CD14-positive monocyte (primary cell): ENCODE measurements at regions not wholly inside any gene's neighbourhood (a gene's known extent, or its start where the extent isn't known, plus 50 kb on each side); places are given as distances from the start of the nearest gene placed in this dataset.
A peak's percentile ranks its signal among the peaks of the same experiment; 100 is the strongest.

Experiments used
- DNase-seq, 3 donors: peaks; one replicate each; pipeline ENCODE4 v3.0.0-alpha.2; 2011 to 2022
- H2AFZ ChIP-seq: 2 replicates; pipeline ENCODE4 v1.6.0; 2012; ENCODE audit warnings: mild to moderate bottlenecking, low read depth, low read length, inconsistent platforms; ENCODE audit not compliant: insufficient read depth, poor library complexity, severe bottlenecking
- H3K27ac ChIP-seq, 2 donors: 1 replicate in 1 of 2; 2 replicates in 1 of 2; pipeline ENCODE4 v1.5.1; 2012 to 2013; ENCODE audit warnings: low read length in 2 of 2, control low read depth in 1 of 2, inconsistent platforms in 1 of 2, low read depth in 1 of 2, mild to moderate bottlenecking in 1 of 2
- H3K27me3 ChIP-seq, 2 donors: one replicate each; pipeline versions ENCODE4 v1.6.0 to v1.6.1; 2011 to 2013; ENCODE audit warnings: low read length in 2 of 2; ENCODE audit not compliant: control insufficient read depth in 2 of 2, insufficient read depth in 2 of 2
- H3K36me3 ChIP-seq, 2 donors: replicated peaks in 1 of 2; 1 replicate in 1 of 2; 2 replicates in 1 of 2; pipeline versions ENCODE4 v1.5.1 to v1.6.1; 2012 to 2013; ENCODE audit warnings: low read length in 2 of 2, control low read depth in 1 of 2, inconsistent platforms in 1 of 2, mild to moderate bottlenecking in 1 of 2; ENCODE audit not compliant: insufficient read depth in 2 of 2, control insufficient read depth in 1 of 2
- H3K4me1 ChIP-seq, 2 donors: 1 replicate in 1 of 2; 2 replicates in 1 of 2; pipeline versions ENCODE4 v1.5.1 to v1.6.1; 2012 to 2013; ENCODE audit warnings: low read length in 2 of 2, control low read depth in 1 of 2, inconsistent platforms in 1 of 2, mild to moderate bottlenecking in 1 of 2, moderate library complexity in 1 of 2; ENCODE audit not compliant: insufficient read depth in 2 of 2, control insufficient read depth in 1 of 2
- H3K4me2 ChIP-seq: replicated peaks from 2 replicates; pipeline ENCODE3; 2012; ENCODE audit warnings: low read length, moderate library complexity, mild to moderate bottlenecking; ENCODE audit not compliant: poor library complexity, severe bottlenecking; ENCODE audit errors: extremely low read depth
- H3K4me3 ChIP-seq, 3 experiments: fragments of 200-600 bp in 1 of 3; sonication (generic) in 1 of 3; replicated peaks in 1 of 3; 1 replicate in 2 of 3; 2 replicates in 1 of 3; pipeline ENCODE4 v1.5.1; 2011 to 2013; ENCODE audit warnings: low read length in 3 of 3, mild to moderate bottlenecking in 3 of 3, control low read depth in 2 of 3, low read depth in 2 of 3, inconsistent platforms in 1 of 3, moderate library complexity in 1 of 3
- H3K79me2 ChIP-seq: 2 replicates; pipeline ENCODE4 v1.6.0; 2012; ENCODE audit warnings: mild to moderate bottlenecking, control low read depth, inconsistent platforms, low read length, moderate library complexity; ENCODE audit not compliant: insufficient read depth
- H3K9ac ChIP-seq: 2 replicates; pipeline ENCODE4 v1.6.0; 2017; ENCODE audit warnings: low read length, mild to moderate bottlenecking; ENCODE audit not compliant: insufficient read depth, poor library complexity, severe bottlenecking
- H3K9me3 ChIP-seq, 2 donors: replicated peaks in 1 of 2; 1 replicate in 1 of 2; 2 replicates in 1 of 2; pipeline versions ENCODE4 v1.5.1 to v1.6.1; 2012 to 2013; ENCODE audit warnings: low read length in 2 of 2, control low read depth in 1 of 2; ENCODE audit not compliant: control insufficient read depth in 1 of 2, insufficient read depth in 1 of 2
- H4K20me1 ChIP-seq: 2 replicates; pipeline ENCODE4 v1.6.0; 2012; ENCODE audit warnings: mild to moderate bottlenecking, low read length, control low read depth, moderate library complexity; ENCODE audit not compliant: insufficient read depth
- H3K27ac Mint-ChIP-seq, 7 donors: one replicate each; pipeline ENCODE4 v1.8.0; 2020; ENCODE audit warnings: mild to moderate bottlenecking in 7 of 7, mixed read lengths in 7 of 7, moderate library complexity in 6 of 7, inconsistent platforms in 2 of 7
- H3K27me3 Mint-ChIP-seq, 3 donors: one replicate each; pipeline ENCODE4 v1.8.0; 2021 to 2022; ENCODE audit warnings: low read depth in 3 of 3, mild to moderate bottlenecking in 3 of 3, mixed read lengths in 3 of 3, moderate library complexity in 3 of 3, inconsistent platforms in 1 of 3
- H3K36me3 Mint-ChIP-seq, 2 donors: one replicate each; pipeline ENCODE4 v1.8.0; 2020; ENCODE audit warnings: mixed read lengths in 2 of 2, inconsistent platforms in 1 of 2, mild to moderate bottlenecking in 1 of 2
- H3K4me1 Mint-ChIP-seq: one replicate; pipeline ENCODE4 v1.8.0; 2020; ENCODE audit warnings: mild to moderate bottlenecking, mixed read lengths
- H3K4me3 Mint-ChIP-seq, 2 donors: one replicate each; pipeline ENCODE4 v1.8.0; 2020; ENCODE audit warnings: mild to moderate bottlenecking in 2 of 2, mixed read lengths in 2 of 2, moderate library complexity in 1 of 2
- H3K9me3 Mint-ChIP-seq, 7 donors: one replicate each; pipeline ENCODE4 v1.8.0; 2020 to 2022; ENCODE audit warnings: mixed read lengths in 7 of 7, mild to moderate bottlenecking in 6 of 7, moderate library complexity in 6 of 7, inconsistent platforms in 2 of 7
- WGBS: methylation state at CpG from one replicate; pipeline ENCODE4 v1.1.5; 2013; ENCODE audit warnings: missing lambda C conversion rate; ENCODE audit not compliant: insufficient coverage; 5-methylcytosine and 5-hydroxymethylcytosine counted together
- intact Hi-C, 2 donors: fragments of 100-400 bp; cut with micrococcal nuclease; formaldehyde crosslinking; loops; one replicate each; pipeline versions ENCODE4 v1.15.0 to v1.15.1; 2023
- TF ChIP-seq, protein P1 (sequence below): fragments of 200-600 bp; IDR thresholded peaks from one replicate; pipeline ENCODE4 v1.8.0; 2022; ENCODE audit warnings: antibody characterized with exemption, mild to moderate bottlenecking

DNA sequence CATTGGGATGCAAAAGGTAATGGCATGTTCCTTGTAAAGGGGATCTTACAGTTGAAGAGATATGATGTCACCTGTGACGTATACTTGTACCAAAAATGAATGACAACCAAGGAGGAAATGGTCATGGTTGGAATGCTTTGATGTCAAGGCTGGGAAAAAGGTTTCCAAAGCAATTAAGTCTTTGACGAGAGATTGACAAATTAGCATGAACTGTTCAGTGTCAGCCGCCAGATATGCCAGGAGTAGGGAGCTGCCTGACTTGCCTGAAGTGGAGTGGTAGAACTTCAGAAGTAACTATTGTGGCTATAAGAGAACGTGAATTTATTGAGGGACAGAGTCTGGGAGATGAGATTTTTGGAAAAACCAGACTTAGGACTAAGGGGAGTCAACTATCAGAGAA is 88.1 kb downstream of the SEPTIN7 start:
- Histone ChIP-seq H3K27me3 (no peaks in the 10 kb centered on the region), H2AFZ (no peak overlapping the region), H3K27ac (no peak overlapping the region), H3K4me1 (no peaks in the 10 kb centered on the region), H3K4me3 (no peak overlapping the region), H3K79me2 (no peaks in the 10 kb centered on the region), H3K9ac (no peak overlapping the region), H3K4me2 (no peak overlapping the region), H3K9me3 (no peaks in the 10 kb centered on the region), H4K20me1 (no peaks in the 10 kb centered on the region), H3K36me3 (peaks cover 32 to 79% of the 10 kb centered on the region in 2 donors)
- Mint-ChIP-seq H3K4me3 (no peak overlapping the region), H3K27me3 (no peaks in the 10 kb centered on the region), H3K36me3 (peaks cover 52 to 57% of the 10 kb centered on the region in 2 donors), H3K27ac (no peak overlapping the region), H3K9me3 (no peaks in the 10 kb centered on the region), H3K4me1 (peaks cover 3% of the 10 kb centered on the region)
- DNase-seq: no peak
- TF ChIP-seq, protein P1, sequence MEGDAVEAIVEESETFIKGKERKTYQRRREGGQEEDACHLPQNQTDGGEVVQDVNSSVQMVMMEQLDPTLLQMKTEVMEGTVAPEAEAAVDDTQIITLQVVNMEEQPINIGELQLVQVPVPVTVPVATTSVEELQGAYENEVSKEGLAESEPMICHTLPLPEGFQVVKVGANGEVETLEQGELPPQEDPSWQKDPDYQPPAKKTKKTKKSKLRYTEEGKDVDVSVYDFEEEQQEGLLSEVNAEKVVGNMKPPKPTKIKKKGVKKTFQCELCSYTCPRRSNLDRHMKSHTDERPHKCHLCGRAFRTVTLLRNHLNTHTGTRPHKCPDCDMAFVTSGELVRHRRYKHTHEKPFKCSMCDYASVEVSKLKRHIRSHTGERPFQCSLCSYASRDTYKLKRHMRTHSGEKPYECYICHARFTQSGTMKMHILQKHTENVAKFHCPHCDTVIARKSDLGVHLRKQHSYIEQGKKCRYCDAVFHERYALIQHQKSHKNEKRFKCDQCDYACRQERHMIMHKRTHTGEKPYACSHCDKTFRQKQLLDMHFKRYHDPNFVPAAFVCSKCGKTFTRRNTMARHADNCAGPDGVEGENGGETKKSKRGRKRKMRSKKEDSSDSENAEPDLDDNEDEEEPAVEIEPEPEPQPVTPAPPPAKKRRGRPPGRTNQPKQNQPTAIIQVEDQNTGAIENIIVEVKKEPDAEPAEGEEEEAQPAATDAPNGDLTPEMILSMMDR: no peak
- intact Hi-C loops: no loop called here
- WGBS: 95% methylated on average over 4 of the region's 4 CpGs

DNA sequence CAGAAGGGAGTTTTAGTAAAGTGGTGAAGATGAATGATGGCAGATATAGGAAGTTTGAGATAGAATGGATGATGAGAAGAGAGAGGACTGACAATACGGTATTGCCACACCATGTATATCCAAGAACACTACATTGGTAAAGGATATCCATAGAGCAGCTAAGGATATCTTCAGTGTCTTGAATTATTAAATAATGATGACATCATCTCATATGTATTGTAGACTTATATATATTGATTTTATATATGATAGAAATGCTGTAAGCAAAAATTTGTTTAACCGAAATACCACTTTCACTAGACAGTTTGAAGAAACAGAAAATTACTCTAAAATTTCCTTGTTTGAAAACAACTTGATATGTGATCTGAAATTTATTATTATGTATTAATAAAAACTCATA is 89.0 kb downstream of the SEPTIN7 start:
- H2AFZ ChIP-seq: no peak overlapping the region
- TF ChIP-seq, protein P1: no peak
- H3K4me3 ChIP-seq: no peak overlapping the region
- H3K27ac Mint-ChIP-seq: peak overlapping the region in 1 of 7 donors; percentile 83
- intact Hi-C loops: loop anchor here in 1 of 2 donors (10.0 kb wide), 1 partner anchor 85 kb away; the partner anchor contains the start of gene SEPTIN7
- H4K20me1 ChIP-seq: no peaks in the 10 kb centered on the region
- no peak overlapping the region for H3K4me3 Mint-ChIP-seq
- WGBS: no CpG with 5 or more reads among the region's 2 CpGs
- H3K4me1 Mint-ChIP-seq: peaks cover 3% of the 10 kb centered on the region
- no peaks in the 10 kb centered on the region for H3K9me3 Mint-ChIP-seq
- peaks cover 45 to 49% of the 10 kb centered on the region in 2 donors for H3K36me3 Mint-ChIP-seq
- H3K27me3 ChIP-seq: no peaks in the 10 kb centered on the region
- H3K27ac ChIP-seq: no peak overlapping the region
- DNase-seq: no peak
- H3K36me3 ChIP-seq: peaks cover 29 to 74% of the 10 kb centered on the region in 2 donors
- H3K9me3 ChIP-seq: no peaks in the 10 kb centered on the region
- H3K79me2 ChIP-seq: no peaks in the 10 kb centered on the region
- H3K9ac ChIP-seq: no peak overlapping the region
- no peak overlapping the region for H3K4me2 ChIP-seq
- H3K4me1 ChIP-seq: no peaks in the 10 kb centered on the region
- H3K27me3 Mint-ChIP-seq: no peaks in the 10 kb centered on the region
